Activated CD4-positive, alpha-beta T cell treated with anti-CD3 and anti-CD28 coated beads, Interleukin-2, amount 10 ng/mL, durations not matched to agents 24 days and 14 days (primary cell): ENCODE measurements at regions not wholly inside any gene's neighbourhood (a gene's known extent, or its start where the extent isn't known, plus 50 kb on each side); places are given as distances from the start of the nearest gene placed in this dataset.

Experiments used
- DNase-seq: peaks from one replicate; pipeline ENCODE4 v3.0.0; 2022
- H3K27ac Mint-ChIP-seq: one replicate; pipeline ENCODE4 v1.8.0; 2022; ENCODE audit warnings: mild to moderate bottlenecking, mixed read lengths
- H3K27me3 Mint-ChIP-seq: one replicate; pipeline ENCODE4 v1.8.0; 2022; ENCODE audit warnings: mixed read lengths
- H3K36me3 Mint-ChIP-seq: one replicate; pipeline ENCODE4 v1.8.0; 2022; ENCODE audit warnings: low read depth, mild to moderate bottlenecking, mixed read lengths
- H3K4me1 Mint-ChIP-seq: one replicate; pipeline ENCODE4 v1.8.0; 2021; ENCODE audit warnings: mixed read lengths
- H3K4me3 Mint-ChIP-seq: one replicate; pipeline ENCODE4 v1.8.0; 2022; ENCODE audit warnings: mild to moderate bottlenecking, moderate library complexity, mixed read lengths
- H3K9me3 Mint-ChIP-seq: one replicate; pipeline ENCODE4 v1.8.0; 2021; ENCODE audit warnings: mixed read lengths
- intact Hi-C: fragments of 100-400 bp; cut with micrococcal nuclease; formaldehyde crosslinking; loops from one replicate; pipeline ENCODE4 v1.15.1; 2023

- no peaks in the 10 kb centered on the region for H3K27me3 Mint-ChIP-seq
- H3K36me3 Mint-ChIP-seq = no peaks in the 10 kb centered on the region
- H3K9me3 Mint-ChIP-seq = no peaks in the 10 kb centered on the region
- no peak for DNase-seq
- H3K4me3 Mint-ChIP-seq = no peak overlapping the region
- no peaks in the 10 kb centered on the region for H3K4me1 Mint-ChIP-seq
- intact Hi-C loops = no loop called here
- H3K27ac Mint-ChIP-seq = no peak overlapping the region
Measured at GRCh38 chr4:104146048-104146447, 348.6 kb downstream of the CXXC4 start.

DNA sequence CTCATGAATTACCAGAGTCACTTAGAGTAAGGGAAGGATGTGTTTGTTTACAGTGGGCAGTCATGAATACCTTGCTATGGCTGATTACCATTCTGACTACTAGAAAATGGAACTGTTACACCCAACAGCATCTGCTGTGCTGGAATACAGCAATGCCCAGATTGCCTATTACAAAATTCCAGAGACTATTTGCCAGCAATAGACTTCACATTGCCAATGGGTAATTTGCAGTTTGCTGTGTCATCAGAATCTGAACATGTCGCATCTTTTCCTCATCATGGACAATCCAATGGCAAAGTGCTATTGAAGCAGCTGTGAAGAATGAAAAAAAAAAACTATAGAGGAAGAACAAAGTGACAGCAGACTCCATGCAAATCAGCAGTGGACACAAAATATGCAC lies 356.6 kb downstream of the CXXC4 start:
- Mint-ChIP-seq H3K9me3 (no peaks in the 10 kb centered on the region), H3K36me3 (no peaks in the 10 kb centered on the region), H3K4me3 (no peak overlapping the region), H3K4me1 (no peaks in the 10 kb centered on the region), H3K27me3 (no peaks in the 10 kb centered on the region), H3K27ac (no peak overlapping the region)
- DNase-seq = no peak
- intact Hi-C loops = no loop called here

- no peak for DNase-seq
- no peaks in the 10 kb centered on the region for H3K4me1 Mint-ChIP-seq
- no peaks in the 10 kb centered on the region for H3K36me3 Mint-ChIP-seq
- H3K27me3 Mint-ChIP-seq = no peaks in the 10 kb centered on the region
- intact Hi-C loops = no loop called here
- peaks cover 3% of the 10 kb centered on the region for H3K9me3 Mint-ChIP-seq
- no peak overlapping the region for H3K27ac Mint-ChIP-seq
- no peak overlapping the region for H3K4me3 Mint-ChIP-seq
Measured at GRCh38 chr4:104129243-104129642, 365.5 kb downstream of the CXXC4 start.

- intact Hi-C loops = no loop called here
- DNase-seq = no peak
- Mint-ChIP-seq H3K27ac (no peak overlapping the region), H3K4me3 (no peak overlapping the region), H3K9me3 (peaks cover 3% of the 10 kb centered on the region), H3K27me3 (no peaks in the 10 kb centered on the region), H3K4me1 (no peaks in the 10 kb centered on the region), H3K36me3 (no peaks in the 10 kb centered on the region)
Measured at GRCh38 chr4:104128850-104129213, 365.9 kb downstream of the CXXC4 start.

GRCh38 chr4:104128031-104128849 lies 366.5 kb downstream of the CXXC4 start:
- Mint-ChIP-seq H3K4me3 (no peak overlapping the region), H3K9me3 (peaks cover 3% of the 10 kb centered on the region), H3K27ac (no peak overlapping the region), H3K4me1 (no peaks in the 10 kb centered on the region), H3K36me3 (no peaks in the 10 kb centered on the region), H3K27me3 (no peaks in the 10 kb centered on the region)
- DNase-seq = no peak
- intact Hi-C loops = no loop called here

GRCh38 chr4:104123021-104123420 lies 371.7 kb downstream of the CXXC4 start:
- Mint-ChIP-seq H3K36me3 (no peaks in the 10 kb centered on the region), H3K4me1 (no peaks in the 10 kb centered on the region), H3K27me3 (no peaks in the 10 kb centered on the region), H3K27ac (no peak overlapping the region), H3K9me3 (peaks cover 3% of the 10 kb centered on the region), H3K4me3 (no peak overlapping the region)
- intact Hi-C loops = no loop called here
- no peak for DNase-seq

DNA sequence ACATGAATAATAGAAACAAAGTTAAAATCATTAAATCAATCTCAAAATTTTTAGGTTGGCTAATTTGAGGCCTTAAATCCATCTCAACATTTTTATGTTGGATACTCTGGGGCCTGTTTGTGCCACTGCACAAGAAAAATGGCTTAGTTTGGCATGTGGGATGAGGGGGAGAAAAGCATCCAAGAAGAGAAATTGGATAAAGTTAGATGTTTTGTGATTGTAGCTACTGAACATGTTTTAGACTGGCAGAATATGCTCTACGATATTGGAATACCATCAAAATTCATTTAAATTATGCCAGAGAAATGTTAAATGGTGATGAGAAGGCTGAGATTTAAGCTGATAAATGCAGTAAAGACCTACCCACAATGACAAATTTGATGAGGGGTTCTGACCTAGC lies 376.9 kb downstream of the CXXC4 start:
- Mint-ChIP-seq H3K36me3 (no peaks in the 10 kb centered on the region), H3K4me1 (no peaks in the 10 kb centered on the region), H3K27ac (no peak overlapping the region), H3K4me3 (no peak overlapping the region), H3K9me3 (peaks cover 3% of the 10 kb centered on the region), H3K27me3 (no peaks in the 10 kb centered on the region)
- no peak for DNase-seq
- intact Hi-C loops = no loop called here

DNA sequence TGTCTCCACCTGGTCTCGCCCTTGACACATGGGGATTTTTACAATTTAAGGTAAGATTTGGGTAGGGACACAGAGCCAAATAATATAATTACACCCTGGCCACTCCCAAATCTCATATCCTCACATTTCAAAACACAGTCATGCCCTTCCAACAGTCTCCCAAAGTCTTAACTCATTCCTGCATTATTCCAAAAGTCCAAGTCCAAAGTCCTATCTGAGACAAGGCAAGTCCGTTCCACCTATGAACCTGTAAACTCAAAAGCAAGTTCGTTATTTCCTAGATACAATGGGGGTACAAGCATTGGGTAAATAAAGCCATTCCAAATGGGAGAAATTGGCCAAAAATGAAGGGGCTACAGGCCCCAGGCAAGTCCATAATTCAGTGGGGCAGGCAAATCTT lies 380.8 kb downstream of the CXXC4 start:
- H3K4me3 Mint-ChIP-seq = no peak overlapping the region
- intact Hi-C loops = no loop called here
- no peaks in the 10 kb centered on the region for H3K27me3 Mint-ChIP-seq
- DNase-seq = no peak
- no peaks in the 10 kb centered on the region for H3K4me1 Mint-ChIP-seq
- no peaks in the 10 kb centered on the region for H3K36me3 Mint-ChIP-seq
- H3K27ac Mint-ChIP-seq = no peak overlapping the region
- no peaks in the 10 kb centered on the region for H3K9me3 Mint-ChIP-seq

DNA sequence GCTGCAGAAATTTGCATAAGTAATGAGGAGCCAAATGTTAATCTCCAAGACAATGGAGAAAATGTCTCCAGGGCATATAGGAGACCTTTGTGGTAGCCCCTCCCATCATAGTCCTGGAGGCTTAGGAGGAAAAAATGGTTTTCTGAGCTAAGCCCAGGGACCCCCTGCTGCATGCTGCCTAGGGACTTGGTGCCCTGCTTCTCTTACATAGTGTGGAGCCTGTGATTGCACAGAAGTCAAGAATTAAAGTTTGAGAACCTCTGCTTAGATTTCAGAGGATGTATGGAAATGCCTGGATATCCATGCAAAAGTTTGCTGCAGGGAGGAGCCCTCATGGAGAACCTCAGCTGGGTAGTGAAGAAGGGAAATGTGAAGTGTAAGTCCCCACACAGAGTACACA lies 379.4 kb upstream of the TACR3 start:
- DNase-seq = no peak
- H3K4me3 Mint-ChIP-seq = no peak overlapping the region
- no peaks in the 10 kb centered on the region for H3K36me3 Mint-ChIP-seq
- no peaks in the 10 kb centered on the region for H3K4me1 Mint-ChIP-seq
- H3K9me3 Mint-ChIP-seq = peaks cover 6% of the 10 kb centered on the region
- no peaks in the 10 kb centered on the region for H3K27me3 Mint-ChIP-seq
- intact Hi-C loops = no loop called here
- H3K27ac Mint-ChIP-seq = no peak overlapping the region

GRCh38 chr4:104093247-104093646 lies 373.5 kb upstream of the TACR3 start:
- no peak overlapping the region for H3K27ac Mint-ChIP-seq
- H3K27me3 Mint-ChIP-seq = no peaks in the 10 kb centered on the region
- intact Hi-C loops = no loop called here
- no peak for DNase-seq
- no peaks in the 10 kb centered on the region for H3K36me3 Mint-ChIP-seq
- H3K4me3 Mint-ChIP-seq = no peak overlapping the region
- peaks cover 4% of the 10 kb centered on the region for H3K9me3 Mint-ChIP-seq
- H3K4me1 Mint-ChIP-seq = no peaks in the 10 kb centered on the region

DNA sequence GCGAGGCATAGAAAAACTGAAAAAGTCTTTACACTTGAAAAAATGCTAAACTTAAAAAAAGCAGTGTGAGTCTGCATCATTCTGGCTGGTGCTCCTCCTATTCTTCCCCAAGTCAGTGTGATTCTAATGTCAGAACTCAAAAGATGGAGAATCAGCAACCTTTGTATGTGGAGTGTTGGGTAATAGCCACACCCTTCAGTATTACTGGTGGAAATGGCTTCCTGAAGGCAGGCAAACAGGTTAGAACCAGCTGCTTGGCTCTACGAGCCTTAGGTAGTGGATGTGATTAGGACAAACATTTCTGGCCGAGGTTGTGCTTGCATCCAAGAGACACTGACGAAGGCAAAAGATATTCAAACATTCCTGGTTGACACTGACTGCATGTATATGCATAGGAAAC lies 353.4 kb upstream of the TACR3 start:
- H3K4me1 Mint-ChIP-seq = no peaks in the 10 kb centered on the region
- DNase-seq = no peak
- H3K9me3 Mint-ChIP-seq = no peaks in the 10 kb centered on the region
- H3K4me3 Mint-ChIP-seq = no peak overlapping the region
- H3K36me3 Mint-ChIP-seq = no peaks in the 10 kb centered on the region
- intact Hi-C loops = no loop called here
- no peak overlapping the region for H3K27ac Mint-ChIP-seq
- no peaks in the 10 kb centered on the region for H3K27me3 Mint-ChIP-seq

GRCh38 chr4:104066533-104066932 lies 346.7 kb upstream of the TACR3 start:
- Mint-ChIP-seq H3K4me3 (no peak overlapping the region), H3K4me1 (no peaks in the 10 kb centered on the region), H3K27ac (no peak overlapping the region), H3K36me3 (no peaks in the 10 kb centered on the region), H3K9me3 (no peaks in the 10 kb centered on the region), H3K27me3 (no peaks in the 10 kb centered on the region)
- intact Hi-C loops = no loop called here
- DNase-seq = no peak

- intact Hi-C loops = no loop called here
Measured at GRCh38 chr4:104064646-104065577, 345.1 kb upstream of the TACR3 start.

DNA sequence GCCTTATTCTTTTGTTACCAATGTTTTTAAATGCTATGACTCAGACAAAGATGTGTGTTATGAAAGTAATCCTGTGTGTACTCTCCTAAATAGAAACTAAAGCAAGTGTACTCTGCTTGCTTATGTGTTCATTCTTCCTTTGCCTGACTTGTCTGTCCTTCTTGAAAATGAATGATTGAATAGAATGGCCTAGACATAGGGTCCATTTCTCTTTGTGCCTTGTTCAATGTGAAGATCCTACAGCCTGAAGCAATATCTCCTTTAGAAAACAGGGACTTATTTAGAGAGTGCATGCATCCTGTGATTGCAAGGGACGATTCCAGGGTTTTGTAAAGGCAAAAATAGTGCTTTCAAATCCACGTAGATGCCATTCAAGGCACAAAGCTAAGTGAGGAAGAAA lies 343.6 kb upstream of the TACR3 start:
- H3K4me1 Mint-ChIP-seq = no peaks in the 10 kb centered on the region
- intact Hi-C loops = no loop called here

More at GRCh38 chr4:104064646-104065577, 345.1 kb upstream of the TACR3 start:
- H3K27ac Mint-ChIP-seq = no peak overlapping the region
- H3K36me3 Mint-ChIP-seq = no peaks in the 10 kb centered on the region
- no peak overlapping the region for H3K4me3 Mint-ChIP-seq
- H3K27me3 Mint-ChIP-seq = no peaks in the 10 kb centered on the region
- no peaks in the 10 kb centered on the region for H3K9me3 Mint-ChIP-seq
- no peak for DNase-seq
- no peaks in the 10 kb centered on the region for H3K4me1 Mint-ChIP-seq

More for the DNA sequence above, 343.6 kb upstream of the TACR3 start:
- Mint-ChIP-seq H3K27ac (no peak overlapping the region), H3K36me3 (no peaks in the 10 kb centered on the region), H3K9me3 (no peaks in the 10 kb centered on the region), H3K4me3 (no peak overlapping the region), H3K27me3 (no peaks in the 10 kb centered on the region)
- no peak for DNase-seq
